Upper lobe of left lung (tissue), 4 donors: ENCODE measurements at regions not wholly inside any gene's neighbourhood (a gene's known extent, or its start where the extent isn't known, plus 50 kb on each side); places are given as distances from the start of the nearest gene placed in this dataset.

Experiments
- EP300 ChIP-seq, 4 donors: sonication (generic); formaldehyde crosslinking; IDR thresholded peaks; one replicate each; pipeline ENCODE4 v1.5.1; 2017; ENCODE audit warnings: antibody characterized with exemption in 4 of 4, control low read depth in 2 of 4
- POLR2A ChIP-seq, 4 donors: fragments of 450-650 bp; IDR thresholded peaks; one replicate each; pipeline ENCODE4 v1.5.1; 2016 to 2017; ENCODE audit warnings: antibody characterized with exemption in 4 of 4, mild to moderate bottlenecking in 2 of 4
- POLR2AphosphoS5 ChIP-seq, 2 donors: sonication (generic); formaldehyde crosslinking; IDR thresholded peaks; one replicate each; pipeline ENCODE4 v1.5.1; 2017; ENCODE audit warnings: antibody characterized with exemption in 2 of 2
- TF ChIP-seq, protein P1 (sequence below), 6 experiments: fragments of 450-650 bp in 4 of 6; fragments of 200-600 bp in 2 of 6; sonication (generic) in 2 of 6; IDR thresholded peaks; one replicate each; pipeline ENCODE4 v1.5.1; 2016 to 2019; ENCODE audit warnings: antibody characterized with exemption in 6 of 6

DNA sequence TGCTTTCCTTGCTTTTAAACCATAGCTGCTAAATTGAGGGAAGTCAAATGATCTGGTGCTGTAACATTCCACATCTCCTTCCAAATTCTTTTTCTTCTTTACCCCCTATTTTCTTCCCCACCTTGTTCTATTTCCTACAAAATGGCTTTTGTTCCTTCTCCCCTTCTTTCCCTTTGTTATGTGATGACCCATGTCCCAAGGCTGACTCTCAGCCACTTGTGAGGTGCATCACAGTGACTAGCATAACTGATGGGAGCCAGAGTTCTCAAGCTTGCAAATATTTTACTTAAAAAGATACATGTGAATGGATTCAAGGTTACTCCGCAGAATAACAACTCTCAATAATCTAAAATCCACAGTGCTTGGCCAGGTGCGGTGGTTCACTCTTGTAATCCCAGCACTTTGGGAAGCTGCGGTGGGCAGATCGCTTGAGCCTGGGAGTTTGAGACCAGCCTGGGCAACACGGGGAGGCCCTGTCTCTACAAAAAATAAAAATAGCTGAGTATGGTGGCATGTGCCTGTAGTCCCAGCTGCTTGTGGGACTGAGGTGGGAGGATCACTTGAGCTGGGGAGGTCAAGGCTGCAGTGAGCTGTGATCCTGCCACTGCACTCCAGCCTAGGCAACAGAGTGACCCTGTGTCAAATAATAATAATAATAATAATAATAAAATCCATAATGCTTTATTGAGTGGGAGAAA, 100.1 kb upstream of the CERS6 start:
- TF ChIP-seq, protein P1, sequence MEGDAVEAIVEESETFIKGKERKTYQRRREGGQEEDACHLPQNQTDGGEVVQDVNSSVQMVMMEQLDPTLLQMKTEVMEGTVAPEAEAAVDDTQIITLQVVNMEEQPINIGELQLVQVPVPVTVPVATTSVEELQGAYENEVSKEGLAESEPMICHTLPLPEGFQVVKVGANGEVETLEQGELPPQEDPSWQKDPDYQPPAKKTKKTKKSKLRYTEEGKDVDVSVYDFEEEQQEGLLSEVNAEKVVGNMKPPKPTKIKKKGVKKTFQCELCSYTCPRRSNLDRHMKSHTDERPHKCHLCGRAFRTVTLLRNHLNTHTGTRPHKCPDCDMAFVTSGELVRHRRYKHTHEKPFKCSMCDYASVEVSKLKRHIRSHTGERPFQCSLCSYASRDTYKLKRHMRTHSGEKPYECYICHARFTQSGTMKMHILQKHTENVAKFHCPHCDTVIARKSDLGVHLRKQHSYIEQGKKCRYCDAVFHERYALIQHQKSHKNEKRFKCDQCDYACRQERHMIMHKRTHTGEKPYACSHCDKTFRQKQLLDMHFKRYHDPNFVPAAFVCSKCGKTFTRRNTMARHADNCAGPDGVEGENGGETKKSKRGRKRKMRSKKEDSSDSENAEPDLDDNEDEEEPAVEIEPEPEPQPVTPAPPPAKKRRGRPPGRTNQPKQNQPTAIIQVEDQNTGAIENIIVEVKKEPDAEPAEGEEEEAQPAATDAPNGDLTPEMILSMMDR (IDR thresholded peaks at IDR 0.05) = no peak
- TF ChIP-seq POLR2A (IDR thresholded peaks at IDR 0.05) = no peak
- no peak for TF ChIP-seq POLR2AphosphoS5 (IDR thresholded peaks at IDR 0.05)
- TF ChIP-seq EP300 (IDR thresholded peaks at IDR 0.05) = no peak
